ENCODE measurements at regions not wholly inside any gene's neighbourhood (a gene's known extent, or its start where the extent isn't known, plus 50 kb on each side); places are given as distances from the start of the nearest gene placed in this dataset.
"Not testable (repeated sequence)": the region's sequence is repeated elsewhere in the genome, so short reads cannot be mapped to it uniquely, and the experiment has no call there.

DNA sequence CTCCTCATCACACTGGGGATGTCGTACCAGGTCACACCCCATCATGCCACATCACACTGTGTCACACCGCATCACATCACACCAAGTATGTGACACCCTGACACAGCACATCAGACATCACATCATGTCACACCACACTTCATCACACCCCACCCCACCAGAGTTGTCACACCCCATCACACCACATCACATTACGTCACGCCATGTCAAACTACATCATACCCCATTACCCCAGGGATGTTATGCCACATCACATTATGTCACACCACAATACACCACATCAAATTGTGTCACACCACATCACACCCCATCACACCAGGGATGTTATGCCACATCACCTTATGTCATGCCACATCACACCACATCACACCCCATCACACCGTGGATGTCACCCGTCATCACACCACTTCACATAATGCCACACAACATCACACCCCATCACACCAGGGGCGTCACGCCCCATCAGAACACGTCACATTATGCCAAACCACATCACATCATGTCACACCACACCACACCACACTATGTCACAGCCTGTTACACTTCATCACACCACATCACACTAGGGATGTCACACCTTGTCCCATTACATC, 133.6 kb downstream of the TMEM121 start:
- DNase-seq (ENCODE audit: insufficient read length) (no peak), FAIRE-seq (no peak)
- TF ChIP-seq POLR2AphosphoS5 (IDR thresholded peaks at IDR 0.05; ENCODE audit: low read depth, low read length) (no peak), TAF1 (IDR thresholded peaks at IDR 0.05; ENCODE audit: borderline replicate concordance, low read depth, low read length) (no peak), POLR2A (IDR thresholded peaks at IDR 0.05; ENCODE audit: low read depth, low read length) (no peak)

DNA sequence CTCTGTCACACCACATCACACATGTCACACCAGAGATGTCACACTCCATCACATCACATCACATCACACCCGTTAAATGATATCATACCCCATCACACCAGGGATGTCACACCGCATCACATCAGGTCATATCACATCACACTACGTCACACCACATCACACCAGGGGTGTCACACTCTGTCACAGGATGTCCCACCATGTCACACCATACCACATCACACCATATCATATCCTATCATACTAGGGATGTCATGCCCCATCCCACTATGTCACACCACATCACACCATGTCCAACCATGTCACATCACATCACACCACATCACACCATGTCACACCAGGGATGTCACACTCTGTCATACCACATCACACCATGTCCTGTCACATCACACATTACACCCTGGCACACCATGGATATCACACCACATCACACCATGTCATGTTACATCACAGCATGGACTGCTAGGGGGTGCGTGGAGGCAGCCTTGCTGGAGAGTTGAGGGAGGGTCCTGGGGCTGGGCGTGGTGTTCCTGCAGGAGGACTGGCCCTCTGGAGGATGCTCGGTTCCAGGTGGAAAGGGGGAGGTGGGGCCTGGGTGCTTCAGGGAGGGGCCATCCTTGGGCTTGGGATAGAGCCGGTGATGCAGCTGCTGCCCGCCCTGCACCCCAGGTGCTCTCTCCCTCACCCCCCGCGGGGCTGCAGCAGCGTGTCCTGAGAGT, 134.6 kb downstream of the TMEM121 start:
- FAIRE-seq: no peak
- no peak for DNase-seq (ENCODE audit: insufficient read length)
- TF ChIP-seq TAF1 (IDR thresholded peaks at IDR 0.05; ENCODE audit: borderline replicate concordance, low read depth, low read length) (no peak), POLR2A (IDR thresholded peaks at IDR 0.05; ENCODE audit: low read depth, low read length) (no peak), POLR2AphosphoS5 (IDR thresholded peaks at IDR 0.05; ENCODE audit: low read depth, low read length) (no peak)

- FAIRE-seq; DNase-seq (ENCODE audit: insufficient read length): not testable (repeated sequence)
Measured at GRCh38 chr14:105662043-105662442, 135.7 kb downstream of the TMEM121 start.

DNA sequence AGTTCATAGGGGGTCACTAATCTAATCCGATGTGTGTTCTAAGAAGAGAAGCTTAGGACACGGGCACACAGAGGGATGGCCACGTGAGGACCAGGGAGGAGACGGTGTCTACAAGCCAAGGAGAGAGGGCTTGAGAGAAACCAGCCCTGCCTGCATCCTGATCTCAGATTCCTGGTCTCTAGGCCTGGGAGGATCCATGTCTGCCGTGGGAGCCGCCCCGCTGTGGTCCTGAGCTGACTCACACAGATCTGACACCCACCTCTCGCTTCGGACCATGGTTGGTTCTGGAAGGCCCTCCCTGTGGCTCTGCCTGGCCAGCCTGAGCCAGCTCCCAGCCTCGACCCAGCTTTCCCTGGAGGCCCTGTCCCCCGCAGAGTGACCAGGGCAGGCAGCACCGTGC, 136.2 kb downstream of the TMEM121 start:
- not testable (repeated sequence) for DNase-seq (ENCODE audit: insufficient read length); FAIRE-seq

DNA sequence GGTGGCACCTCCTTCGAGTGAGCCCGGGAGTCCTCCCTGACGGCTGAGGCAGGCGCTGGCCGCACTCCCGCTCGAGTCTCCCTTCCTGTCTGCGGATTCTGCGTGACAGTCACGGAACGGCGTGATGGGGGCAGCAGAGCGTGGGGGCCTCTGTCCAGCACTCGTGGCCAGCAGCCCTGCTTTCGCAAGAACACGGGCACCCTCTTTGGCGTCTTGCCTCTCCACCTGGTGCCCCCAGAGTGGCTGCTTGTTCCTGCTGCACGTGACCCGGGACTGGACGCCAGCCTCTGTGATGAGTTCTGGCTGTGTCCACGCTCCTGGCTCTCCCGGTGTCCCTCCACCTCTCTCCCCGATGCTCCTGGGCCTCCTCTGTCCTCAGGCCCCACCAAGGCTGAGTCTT, 136.9 kb downstream of the TMEM121 start:
- FAIRE-seq; DNase-seq (ENCODE audit: insufficient read length): not testable (repeated sequence)

DNA sequence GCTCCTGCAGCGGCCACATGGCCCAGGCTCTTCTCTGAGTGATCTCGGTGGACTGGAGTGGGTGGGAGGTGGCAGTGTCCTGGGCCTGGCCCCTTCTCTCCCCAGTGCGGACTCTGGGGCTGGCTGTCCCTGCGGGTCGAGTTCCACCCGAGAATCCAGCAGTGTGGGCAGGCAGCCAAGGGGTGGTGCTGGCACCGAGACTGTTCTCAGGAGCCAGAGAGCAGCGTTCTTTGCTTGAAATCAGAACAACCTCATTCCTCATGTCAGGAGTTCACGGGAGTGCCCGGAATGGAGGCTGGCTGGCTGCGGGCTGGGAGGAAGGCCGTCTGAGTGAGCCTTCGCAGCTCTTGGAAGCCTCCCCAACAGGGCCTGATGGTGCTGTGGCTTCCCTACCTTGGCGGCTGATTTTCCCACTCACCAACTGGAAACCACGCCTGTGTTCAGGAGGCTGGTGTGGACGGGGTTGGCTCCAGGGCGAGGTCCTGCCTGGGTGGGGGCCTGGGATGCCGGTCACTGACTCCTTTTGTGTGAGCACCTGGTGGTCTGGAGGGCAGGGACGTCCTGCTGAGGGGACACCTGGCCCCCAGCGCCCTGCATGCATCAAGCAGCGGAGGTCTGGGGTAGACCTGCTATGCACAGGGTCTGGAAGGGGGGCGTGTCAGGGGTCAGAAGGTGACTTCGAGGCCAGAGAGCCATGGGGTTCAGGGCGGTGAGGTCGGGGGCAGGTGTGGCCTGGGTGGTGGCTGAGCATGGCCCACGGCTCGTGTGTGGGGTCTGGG, 137.6 kb downstream of the TMEM121 start:
- FAIRE-seq; DNase-seq (ENCODE audit: insufficient read length): not testable (repeated sequence)

DNA sequence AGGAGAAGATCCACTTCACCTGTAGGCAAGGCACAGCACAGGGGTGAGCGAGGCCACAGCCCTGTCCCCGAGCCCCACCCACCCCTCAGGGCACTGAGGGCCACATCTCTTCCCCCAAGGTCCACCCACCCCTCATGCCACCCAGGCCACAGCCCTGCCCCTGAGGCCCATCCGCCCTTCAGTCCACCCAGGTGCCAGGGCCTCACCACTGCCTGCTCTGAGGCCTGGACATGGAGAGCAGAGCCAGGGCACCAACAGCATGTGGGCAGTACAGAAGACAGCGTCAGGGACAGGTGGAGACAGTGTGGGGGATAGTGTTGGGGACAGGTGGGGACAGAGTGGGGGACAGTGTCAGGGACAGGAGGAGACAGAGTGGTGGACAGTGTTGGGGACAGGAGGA, 138.3 kb downstream of the TMEM121 start:
- no peak for TF ChIP-seq POLR2A (IDR thresholded peaks at IDR 0.05; ENCODE audit: low read depth, low read length)
- TF ChIP-seq TAF1 (IDR thresholded peaks at IDR 0.05; ENCODE audit: borderline replicate concordance, low read depth, low read length): no peak
- TF ChIP-seq POLR2AphosphoS5 (IDR thresholded peaks at IDR 0.05; ENCODE audit: low read depth, low read length): no peak
- no peak for DNase-seq (ENCODE audit: insufficient read length)
- FAIRE-seq: no peak

GRCh38 chr14:105665247-105665950, 139.0 kb downstream of the TMEM121 start:
- no peak for TF ChIP-seq TAF1 (IDR thresholded peaks at IDR 0.05; ENCODE audit: borderline replicate concordance, low read depth, low read length)
- TF ChIP-seq POLR2A (IDR thresholded peaks at IDR 0.05; ENCODE audit: low read depth, low read length): no peak
- no peak for TF ChIP-seq POLR2AphosphoS5 (IDR thresholded peaks at IDR 0.05; ENCODE audit: low read depth, low read length)
- DNase-seq (ENCODE audit: insufficient read length): no peak
- FAIRE-seq: no peak

DNA sequence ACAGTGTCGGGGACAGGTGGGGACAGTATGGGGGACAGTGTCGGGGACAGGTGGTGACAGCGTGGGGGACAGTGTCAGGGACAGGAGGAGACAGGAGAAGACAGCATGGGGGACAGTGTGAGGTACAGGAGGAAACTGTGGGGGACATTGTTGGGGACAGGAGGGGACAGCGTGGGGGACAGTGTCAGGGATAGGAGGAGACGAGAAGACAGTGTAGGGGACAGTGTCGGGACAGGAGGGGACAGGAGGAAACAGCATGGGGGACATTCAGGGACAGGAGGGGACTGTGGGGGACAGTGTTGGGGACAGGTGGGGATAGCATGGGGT, 139.5 kb downstream of the TMEM121 start:
- no peak for DNase-seq (ENCODE audit: insufficient read length)
- TF ChIP-seq POLR2AphosphoS5 (IDR thresholded peaks at IDR 0.05; ENCODE audit: low read depth, low read length): no peak
- TF ChIP-seq TAF1 (IDR thresholded peaks at IDR 0.05; ENCODE audit: borderline replicate concordance, low read depth, low read length): no peak
- TF ChIP-seq POLR2A (IDR thresholded peaks at IDR 0.05; ENCODE audit: low read depth, low read length): no peak
- no peak for FAIRE-seq

DNA sequence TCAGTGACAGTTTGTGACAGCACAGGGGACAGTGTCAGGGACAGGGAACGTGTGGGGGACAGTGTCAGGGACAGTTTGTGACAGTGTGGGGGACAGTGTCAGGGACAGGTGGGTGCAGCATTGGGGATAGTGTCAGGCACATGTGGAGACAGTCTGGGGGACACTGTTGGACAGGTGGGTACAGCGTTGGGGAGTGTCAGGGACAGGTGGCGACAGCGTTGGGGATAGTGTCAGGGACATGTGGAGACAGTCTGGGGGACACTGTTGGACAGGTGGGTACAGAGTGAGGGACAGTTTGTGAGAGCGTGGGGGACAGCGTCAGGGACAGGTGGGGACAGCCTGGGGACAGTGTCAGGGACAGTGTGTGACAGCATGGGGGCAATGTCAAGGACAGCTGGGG, 140.0 kb downstream of the TMEM121 start:
- FAIRE-seq (no peak), DNase-seq (ENCODE audit: insufficient read length) (no peak)
- no peak for TF ChIP-seq POLR2A (IDR thresholded peaks at IDR 0.05; ENCODE audit: low read depth, low read length)
- no peak for TF ChIP-seq POLR2AphosphoS5 (IDR thresholded peaks at IDR 0.05; ENCODE audit: low read depth, low read length)
- no peak for TF ChIP-seq TAF1 (IDR thresholded peaks at IDR 0.05; ENCODE audit: borderline replicate concordance, low read depth, low read length)

- not testable (repeated sequence) for DNase-seq (ENCODE audit: insufficient read length); FAIRE-seq
Measured at GRCh38 chr14:105666991-105667662, 140.7 kb downstream of the TMEM121 start.

DNA sequence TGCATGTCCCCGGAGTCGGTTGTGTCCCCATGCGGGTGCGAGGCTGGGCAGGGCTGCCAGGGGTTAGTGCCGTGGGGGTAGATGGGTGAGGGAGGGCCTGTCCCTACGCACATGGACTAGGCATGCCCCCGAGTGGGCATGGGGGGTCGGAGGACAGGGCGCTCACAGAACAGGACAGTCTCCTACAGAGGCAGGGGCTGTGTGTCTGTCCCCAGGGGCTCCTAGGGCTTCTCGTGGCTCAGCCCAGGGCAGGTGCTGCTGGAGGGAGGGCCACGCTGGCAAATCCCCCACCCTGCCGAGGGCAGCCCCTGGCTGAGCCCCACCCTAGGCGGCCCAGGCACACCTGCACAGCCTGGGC, 141.3 kb downstream of the TMEM121 start:
- FAIRE-seq: not testable (repeated sequence)

DNA sequence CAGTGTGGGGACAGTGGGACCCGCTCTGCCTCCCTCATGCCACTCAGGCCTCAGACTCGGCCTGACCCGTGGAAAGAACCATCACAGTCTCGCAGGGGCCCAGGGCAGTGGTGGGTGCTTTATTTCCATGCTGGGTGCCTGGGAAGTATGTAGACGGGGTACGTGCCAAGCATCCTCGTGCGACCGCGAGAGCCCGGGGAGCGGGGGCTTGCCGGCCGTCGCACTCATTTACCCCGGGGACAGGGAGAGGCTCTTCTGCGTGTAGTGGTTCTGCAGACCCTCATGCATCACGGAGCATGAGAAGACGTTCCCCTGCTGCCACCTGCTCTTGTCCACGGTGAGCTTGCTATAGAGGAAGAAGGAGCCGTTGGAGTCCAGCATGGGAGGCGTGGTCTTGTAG, 141.6 kb downstream of the TMEM121 start:
- FAIRE-seq; DNase-seq (ENCODE audit: insufficient read length): not testable (repeated sequence)

More for the DNA sequence above, 141.3 kb downstream of the TMEM121 start:
- DNase-seq (ENCODE audit: insufficient read length): not testable (repeated sequence)

DNA sequence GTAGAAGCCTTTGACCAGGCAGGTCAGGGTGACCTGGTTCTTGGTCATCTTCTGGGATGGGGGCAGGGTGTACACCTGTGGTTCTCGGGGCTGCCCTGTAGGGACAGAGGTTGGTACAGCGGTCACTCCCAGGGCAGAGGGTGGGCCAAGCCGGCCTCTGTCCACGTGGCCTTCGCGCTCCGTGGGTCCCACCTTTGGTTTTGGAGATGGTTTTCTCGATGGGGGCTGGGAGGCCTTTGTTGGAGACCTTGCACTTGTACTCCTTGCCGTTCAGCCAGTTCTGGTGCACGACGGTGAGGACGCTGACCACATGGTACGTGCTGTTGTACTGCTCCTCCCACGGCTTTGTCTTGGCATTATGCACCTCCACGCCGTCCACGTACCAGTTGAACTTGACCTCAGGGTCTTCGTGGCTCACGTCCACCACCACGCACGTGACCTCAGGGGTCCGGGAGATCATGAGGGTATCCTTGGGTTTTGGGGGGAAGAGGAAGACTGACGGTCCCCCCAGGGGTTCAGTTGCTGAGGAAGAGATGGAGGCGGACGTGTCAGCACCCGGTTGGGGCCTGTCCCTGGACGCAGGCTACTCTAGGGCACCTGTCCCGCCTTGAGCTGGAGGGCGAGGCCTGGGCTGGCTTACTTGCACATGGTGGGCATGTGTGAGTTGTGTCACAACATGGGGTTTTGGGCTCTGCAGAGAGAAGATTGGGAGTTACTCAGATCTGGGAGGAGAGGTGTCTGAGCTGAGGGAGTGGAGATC, 142.3 kb downstream of the TMEM121 start:
- not testable (repeated sequence) for FAIRE-seq; DNase-seq (ENCODE audit: insufficient read length)

DNA sequence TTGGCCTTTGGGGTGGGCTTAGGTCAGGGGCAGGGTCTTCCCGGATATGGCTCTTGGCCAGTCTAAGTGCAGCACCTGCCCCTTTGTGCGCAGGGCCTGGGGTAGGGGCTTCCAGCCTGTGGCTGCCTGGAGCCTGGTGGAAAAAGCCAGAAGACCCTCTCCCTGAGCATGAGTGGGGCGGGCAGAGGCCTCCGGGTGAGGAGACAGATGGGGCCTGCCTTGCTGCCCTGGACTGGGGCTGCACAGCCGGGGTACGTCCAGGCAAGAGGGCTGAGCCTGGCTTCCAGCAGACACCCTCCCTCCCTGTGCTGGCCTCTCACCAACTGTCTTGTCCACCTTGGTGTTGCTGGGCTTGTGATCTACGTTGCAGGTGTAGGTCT, 142.8 kb downstream of the TMEM121 start:
- DNase-seq (ENCODE audit: insufficient read length); FAIRE-seq: not testable (repeated sequence)

DNA sequence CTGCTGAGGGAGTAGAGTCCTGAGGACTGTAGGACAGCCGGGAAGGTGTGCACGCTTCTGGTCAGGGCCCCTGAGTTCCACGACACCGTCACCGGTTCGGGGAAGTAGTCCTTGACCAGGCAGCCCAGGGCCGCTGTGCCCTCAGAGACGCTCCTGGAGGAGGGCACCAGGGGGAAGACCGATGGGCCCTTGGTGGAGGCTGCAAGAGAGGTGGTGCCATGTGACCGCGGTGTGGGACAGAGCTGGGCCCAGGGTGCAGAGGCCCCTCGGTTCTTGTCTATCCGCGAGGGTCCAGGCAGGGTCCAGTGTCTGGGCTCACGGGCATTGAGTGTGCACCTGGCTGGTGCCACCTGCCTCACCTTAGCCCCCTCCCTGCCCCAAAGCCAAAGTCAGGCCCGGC, 143.3 kb downstream of the TMEM121 start:
- not testable (repeated sequence) for DNase-seq (ENCODE audit: insufficient read length); FAIRE-seq
